ENCODE measurements at regions not wholly inside any gene's neighbourhood (a gene's known extent, or its start where the extent isn't known, plus 50 kb on each side); places are given as distances from the start of the nearest gene placed in this dataset.

GRCh38 chr2:240351826-240352426 is 83.5 kb upstream of the GPC1 start:
- Histone ChIP-seq H3K36me3 (ENCODE audit: insufficient read depth, low read depth, low read length) (no peaks in the 10 kb centered on the region), H3K9me3 (ENCODE audit: insufficient read depth, low read depth, low read length) (no peaks in the 10 kb centered on the region), H3K9ac (ENCODE audit: low read depth, low read length) (no peak overlapping the region), H3K4me3 (ENCODE audit: low read length) (no peak overlapping the region), H3K4me1 (ENCODE audit: insufficient read depth, low read length) (no peaks in the 10 kb centered on the region), H3K27me3 (ENCODE audit: insufficient read depth, low read length) (no peaks in the 10 kb centered on the region), H3K27ac (ENCODE audit: low read length) (no peak overlapping the region)

GRCh38 chr2:240353086-240353798 is 82.2 kb upstream of the GPC1 start:
- Histone ChIP-seq H3K27ac (ENCODE audit: low read length) (no peak overlapping the region), H3K36me3 (ENCODE audit: insufficient read depth, low read depth, low read length) (no peaks in the 10 kb centered on the region), H3K4me3 (ENCODE audit: low read length) (no peak overlapping the region), H3K27me3 (ENCODE audit: insufficient read depth, low read length) (no peaks in the 10 kb centered on the region), H3K4me1 (ENCODE audit: insufficient read depth, low read length) (no peaks in the 10 kb centered on the region), H3K9me3 (ENCODE audit: insufficient read depth, low read depth, low read length) (no peaks in the 10 kb centered on the region), H3K9ac (ENCODE audit: low read depth, low read length) (no peak overlapping the region)

- Histone ChIP-seq H3K9ac (ENCODE audit: low read depth, low read length) (no peak overlapping the region), H3K9me3 (ENCODE audit: insufficient read depth, low read depth, low read length) (no peaks in the 10 kb centered on the region), H3K27ac (ENCODE audit: low read length) (no peak overlapping the region), H3K27me3 (ENCODE audit: insufficient read depth, low read length) (no peaks in the 10 kb centered on the region), H3K4me3 (ENCODE audit: low read length) (no peak overlapping the region), H3K4me1 (ENCODE audit: insufficient read depth, low read length) (no peaks in the 10 kb centered on the region), H3K36me3 (ENCODE audit: insufficient read depth, low read depth, low read length) (no peaks in the 10 kb centered on the region)
Observed at GRCh38 chr2:240353944-240354343, 81.5 kb upstream of the GPC1 start.

GRCh38 chr2:240355001-240355891 is 80.2 kb upstream of the GPC1 start:
- H3K9me3 ChIP-seq (ENCODE audit: insufficient read depth, low read depth, low read length), result peaks cover 6% of the 10 kb centered on the region; the same call in 1 of the 2 replicates
- no peaks in the 10 kb centered on the region for H3K4me1 ChIP-seq (ENCODE audit: insufficient read depth, low read length)
- H3K36me3 ChIP-seq (ENCODE audit: insufficient read depth, low read depth, low read length), result no peaks in the 10 kb centered on the region
- no peaks in the 10 kb centered on the region for H3K27me3 ChIP-seq (ENCODE audit: insufficient read depth, low read length)
- no peak overlapping the region for H3K9ac ChIP-seq (ENCODE audit: low read depth, low read length)
- H3K4me3 ChIP-seq (ENCODE audit: low read length), result no peak overlapping the region
- no peak overlapping the region for H3K27ac ChIP-seq (ENCODE audit: low read length)

- Histone ChIP-seq H3K36me3 (ENCODE audit: insufficient read depth, low read depth, low read length) (no peaks in the 10 kb centered on the region), H3K9ac (ENCODE audit: low read depth, low read length) (no peak overlapping the region), H3K27ac (ENCODE audit: low read length) (no peak overlapping the region), H3K4me1 (ENCODE audit: insufficient read depth, low read length) (no peaks in the 10 kb centered on the region), H3K9me3 (ENCODE audit: insufficient read depth, low read depth, low read length) (peaks cover 13% of the 10 kb centered on the region), H3K4me3 (ENCODE audit: low read length) (no peak overlapping the region), H3K27me3 (ENCODE audit: insufficient read depth, low read length) (no peaks in the 10 kb centered on the region)
Observed at GRCh38 chr2:240355962-240356361, 79.5 kb upstream of the GPC1 start.

GRCh38 chr2:240356700-240357640 is 78.5 kb upstream of the GPC1 start:
- Histone ChIP-seq H3K4me3 (ENCODE audit: low read length) (no peak overlapping the region), H3K27me3 (ENCODE audit: insufficient read depth, low read length) (no peaks in the 10 kb centered on the region), H3K4me1 (ENCODE audit: insufficient read depth, low read length) (no peaks in the 10 kb centered on the region), H3K27ac (ENCODE audit: low read length) (no peak overlapping the region), H3K9ac (ENCODE audit: low read depth, low read length) (no peak overlapping the region), H3K9me3 (ENCODE audit: insufficient read depth, low read depth, low read length) (peaks cover 20% of the 10 kb centered on the region), H3K36me3 (ENCODE audit: insufficient read depth, low read depth, low read length) (no peaks in the 10 kb centered on the region)

GRCh38 chr2:240357641-240358012 is 77.8 kb upstream of the GPC1 start:
- no peak overlapping the region for H3K4me3 ChIP-seq (ENCODE audit: low read length)
- H3K4me1 ChIP-seq (ENCODE audit: insufficient read depth, low read length), result no peaks in the 10 kb centered on the region
- no peak overlapping the region for H3K9ac ChIP-seq (ENCODE audit: low read depth, low read length)
- peaks cover 20% of the 10 kb centered on the region for H3K9me3 ChIP-seq (ENCODE audit: insufficient read depth, low read depth, low read length)
- H3K36me3 ChIP-seq (ENCODE audit: insufficient read depth, low read depth, low read length), result no peaks in the 10 kb centered on the region
- no peak overlapping the region for H3K27ac ChIP-seq (ENCODE audit: low read length)
- H3K27me3 ChIP-seq (ENCODE audit: insufficient read depth, low read length), result no peaks in the 10 kb centered on the region

GRCh38 chr2:240358080-240358479 is 77.4 kb upstream of the GPC1 start:
- Histone ChIP-seq H3K9ac (ENCODE audit: low read depth, low read length) (no peak overlapping the region), H3K4me3 (ENCODE audit: low read length) (no peak overlapping the region), H3K4me1 (ENCODE audit: insufficient read depth, low read length) (no peaks in the 10 kb centered on the region), H3K27ac (ENCODE audit: low read length) (no peak overlapping the region), H3K9me3 (ENCODE audit: insufficient read depth, low read depth, low read length) (peaks cover 20% of the 10 kb centered on the region), H3K27me3 (ENCODE audit: insufficient read depth, low read length) (no peaks in the 10 kb centered on the region), H3K36me3 (ENCODE audit: insufficient read depth, low read depth, low read length) (no peaks in the 10 kb centered on the region)

GRCh38 chr2:240358821-240359397 is 76.6 kb upstream of the GPC1 start:
- Histone ChIP-seq H3K9ac (ENCODE audit: low read depth, low read length) (no peak overlapping the region), H3K36me3 (ENCODE audit: insufficient read depth, low read depth, low read length) (no peaks in the 10 kb centered on the region), H3K4me3 (ENCODE audit: low read length) (no peak overlapping the region), H3K27me3 (ENCODE audit: insufficient read depth, low read length) (no peaks in the 10 kb centered on the region), H3K4me1 (ENCODE audit: insufficient read depth, low read length) (no peaks in the 10 kb centered on the region), H3K9me3 (ENCODE audit: insufficient read depth, low read depth, low read length) (peaks cover 20% of the 10 kb centered on the region), H3K27ac (ENCODE audit: low read length) (no peak overlapping the region)

GRCh38 chr2:240359695-240360094 is 75.8 kb upstream of the GPC1 start:
- H3K4me3 ChIP-seq (ENCODE audit: low read length), result no peak overlapping the region

More at GRCh38 chr2:240359695-240360094, 75.8 kb upstream of the GPC1 start:
- Histone ChIP-seq H3K4me1 (ENCODE audit: insufficient read depth, low read length) (no peaks in the 10 kb centered on the region), H3K9me3 (ENCODE audit: insufficient read depth, low read depth, low read length) (peaks cover 20% of the 10 kb centered on the region), H3K36me3 (ENCODE audit: insufficient read depth, low read depth, low read length) (no peaks in the 10 kb centered on the region), H3K9ac (ENCODE audit: low read depth, low read length) (no peak overlapping the region), H3K27me3 (ENCODE audit: insufficient read depth, low read length) (no peaks in the 10 kb centered on the region), H3K27ac (ENCODE audit: low read length) (no peak overlapping the region)

Measured in iPS-20b (cell line).